Keratinocyte (primary cell): ENCODE measurements at regions not wholly inside any gene's neighbourhood (a gene's known extent, or its start where the extent isn't known, plus 50 kb on each side); places are given as distances from the start of the nearest gene placed in this dataset.

Experiments
- CTCF ChIP-seq, 3 experiments: IDR thresholded peaks in 1 of 3; conservative IDR thresholded peaks in 1 of 3; optimal IDR thresholded peaks in 1 of 3; 2 replicates in 2 of 3; 3 replicates in 1 of 3; pipeline versions ENCODE3 to v1.5.1; 2011; ENCODE audit warnings: low read length in 3 of 3, mild to moderate bottlenecking in 3 of 3, moderate library complexity in 2 of 3, control low read depth in 1 of 3, inconsistent platforms in 1 of 3; ENCODE audit not compliant: insufficient read depth in 2 of 3; ENCODE audit errors: extremely low read depth in 1 of 3
- EZH2 ChIP-seq: IDR thresholded peaks from one replicate; pipeline ENCODE4 v1.6.1; 2012; ENCODE audit warnings: inconsistent platforms, mild to moderate bottlenecking, low read length, moderate library complexity

- TF ChIP-seq CTCF (optimal IDR thresholded peaks at IDR 0.05 in 1 of 3, IDR thresholded peaks at IDR 0.05 in 1 of 3, conservative IDR thresholded peaks at IDR 0.05 in 1 of 3; ENCODE audit: extremely low read depth in 1 of 3, insufficient read depth in 2 of 3, low read length in 3 of 3) = no peak
- no peak for TF ChIP-seq EZH2
Observed at GRCh38 chr5:74440341-74440740, 200.2 kb downstream of the ENC1 start.
